ENCODE measurements at regions not wholly inside any gene's neighbourhood (a gene's known extent, or its start where the extent isn't known, plus 50 kb on each side); places are given as distances from the start of the nearest gene placed in this dataset.

DNA sequence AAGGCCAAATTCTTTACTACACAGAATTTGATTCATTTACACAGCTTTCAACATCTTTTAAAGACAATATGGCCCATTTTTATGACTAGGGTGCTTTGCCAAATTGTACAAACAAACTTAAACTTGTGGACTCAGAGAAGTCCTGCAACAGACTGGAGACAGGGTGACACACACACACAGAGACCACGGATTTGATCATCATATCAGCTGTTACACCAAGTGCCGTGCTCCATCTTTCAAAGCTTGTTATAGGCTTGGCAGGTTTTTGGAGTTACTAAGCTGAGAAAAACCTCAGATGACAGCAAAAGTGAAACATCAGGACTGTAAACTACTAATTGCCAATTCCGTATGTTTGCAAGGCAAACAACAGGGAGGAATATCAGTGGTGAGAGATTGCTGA lies 811.7 kb downstream of the GALC start:
- no TSS peak for BruUV-seq (replicated peaks)
- no peak overlapping the region for H3K18ac ChIP-seq (ENCODE audit: low read depth, low read length)
- DNase-seq, result no peak

More for the DNA sequence above, 811.7 kb downstream of the GALC start:
- no peaks in the 10 kb centered on the region for H4K20me1 ChIP-seq (ENCODE audit: insufficient read depth, low read length)
- no peak overlapping the region for H2BK20ac ChIP-seq (ENCODE audit: low read depth, low read length)
- H2AK5ac ChIP-seq (ENCODE audit: low read depth, low read length), result no peak overlapping the region
- no peak overlapping the region for H3K56ac ChIP-seq (ENCODE audit: extremely low read depth, insufficient read depth, low read length)
- no peaks in the 10 kb centered on the region for H3K9me3 ChIP-seq (ENCODE audit: control insufficient read depth, insufficient read depth, low read length)
- WGBS, 2 experiments (ENCODE audit: extremely low coverage in 2 of 2, insufficient read length in 1 of 2), result 40% methylated on average over 1 of the region's 3 CpGs; no CpG with 5 or more reads in 1 of the 2 experiments
- no peak overlapping the region for H4K8ac ChIP-seq (ENCODE audit: low read depth in 2 of 2, low read length in 2 of 2)
- H3K9ac ChIP-seq (ENCODE audit: low read depth, low read length), result no peak overlapping the region
- no peak overlapping the region for H3K4me3 ChIP-seq (ENCODE audit: insufficient read depth, low read depth, low read length)
- no peaks in the 10 kb centered on the region for H3K9me1 ChIP-seq (ENCODE audit: insufficient read depth, low read length)
- no peak for ATAC-seq (ENCODE audit: low read depth)
- H4K91ac ChIP-seq (ENCODE audit: insufficient read depth, low read depth, low read length), result no peak overlapping the region
- POLR2A ChIA-PET (ENCODE audit: unreplicated experiment), result no interaction called here
- dilution Hi-C loops (cut with HindIII; ENCODE audit: low sequenced_read_pairs, unreplicated experiment) (no loop called here), in situ Hi-C loops (cut with MboI; ENCODE audit: low sequenced_read_pairs) (no loop called here), intact Hi-C loops (cut with micrococcal nuclease) (no loop called here)
- H3K4me2 ChIP-seq (ENCODE audit: low read depth, low read length), result no peak overlapping the region
- H3K14ac ChIP-seq (replicated peaks; ENCODE audit: low read depth, low read length), result no peak overlapping the region
- no peak overlapping the region for H2AK9ac ChIP-seq (replicated peaks; ENCODE audit: low read depth, low read length, poor library complexity)
- H2BK15ac ChIP-seq (ENCODE audit: low read depth, low read length), result no peak overlapping the region
- no peak overlapping the region for H2BK120ac ChIP-seq (ENCODE audit: low read depth, low read length)
- no peaks in the 10 kb centered on the region for H3K79me1 ChIP-seq (ENCODE audit: low read depth in 1 of 2, low read length in 2 of 2)
- no peak overlapping the region for H3K23ac ChIP-seq (ENCODE audit: low read depth, low read length)
- no peak overlapping the region for H3K27ac ChIP-seq (ENCODE audit: insufficient read depth, low read length)
- no peaks in the 10 kb centered on the region for H3K4me1 ChIP-seq (ENCODE audit: control insufficient read depth, insufficient read depth, low read length)
- H2BK5ac ChIP-seq (ENCODE audit: low read depth, low read length, poor library complexity, severe bottlenecking), result no peak overlapping the region
- H3K27me3 ChIP-seq (ENCODE audit: control insufficient read depth, insufficient read depth, low read length), result no peaks in the 10 kb centered on the region
- no peak overlapping the region for H2AFZ ChIP-seq (replicated peaks; ENCODE audit: low read length, poor library complexity)
- no peak overlapping the region for H3K4ac ChIP-seq (ENCODE audit: low read depth, low read length)
- no peaks in the 10 kb centered on the region for H3K36me3 ChIP-seq (ENCODE audit: control insufficient read depth, insufficient read depth, low read length)
- TF ChIP-seq CEBPB (IDR thresholded peaks at IDR 0.05; ENCODE audit: low read depth, low read length), result no peak
- TF ChIP-seq FOS (IDR thresholded peaks at IDR 0.05; ENCODE audit: low read depth, low read length), result no peak
- no peak for TF ChIP-seq MAZ (IDR thresholded peaks at IDR 0.05; ENCODE audit: borderline replicate concordance, low read depth, low read length)
- TF ChIP-seq CHD1 (IDR thresholded peaks at IDR 0.05; ENCODE audit: low read depth, low read length), result no peak
- TF ChIP-seq NFE2L2 (IDR thresholded peaks at IDR 0.05; ENCODE audit: low read depth, low read length), result no peak
- TF ChIP-seq, protein P1, sequence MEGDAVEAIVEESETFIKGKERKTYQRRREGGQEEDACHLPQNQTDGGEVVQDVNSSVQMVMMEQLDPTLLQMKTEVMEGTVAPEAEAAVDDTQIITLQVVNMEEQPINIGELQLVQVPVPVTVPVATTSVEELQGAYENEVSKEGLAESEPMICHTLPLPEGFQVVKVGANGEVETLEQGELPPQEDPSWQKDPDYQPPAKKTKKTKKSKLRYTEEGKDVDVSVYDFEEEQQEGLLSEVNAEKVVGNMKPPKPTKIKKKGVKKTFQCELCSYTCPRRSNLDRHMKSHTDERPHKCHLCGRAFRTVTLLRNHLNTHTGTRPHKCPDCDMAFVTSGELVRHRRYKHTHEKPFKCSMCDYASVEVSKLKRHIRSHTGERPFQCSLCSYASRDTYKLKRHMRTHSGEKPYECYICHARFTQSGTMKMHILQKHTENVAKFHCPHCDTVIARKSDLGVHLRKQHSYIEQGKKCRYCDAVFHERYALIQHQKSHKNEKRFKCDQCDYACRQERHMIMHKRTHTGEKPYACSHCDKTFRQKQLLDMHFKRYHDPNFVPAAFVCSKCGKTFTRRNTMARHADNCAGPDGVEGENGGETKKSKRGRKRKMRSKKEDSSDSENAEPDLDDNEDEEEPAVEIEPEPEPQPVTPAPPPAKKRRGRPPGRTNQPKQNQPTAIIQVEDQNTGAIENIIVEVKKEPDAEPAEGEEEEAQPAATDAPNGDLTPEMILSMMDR (conservative IDR thresholded peaks at IDR 0.05; ENCODE audit: low read depth, low read length), result no peak
- TF ChIP-seq, protein P2, sequence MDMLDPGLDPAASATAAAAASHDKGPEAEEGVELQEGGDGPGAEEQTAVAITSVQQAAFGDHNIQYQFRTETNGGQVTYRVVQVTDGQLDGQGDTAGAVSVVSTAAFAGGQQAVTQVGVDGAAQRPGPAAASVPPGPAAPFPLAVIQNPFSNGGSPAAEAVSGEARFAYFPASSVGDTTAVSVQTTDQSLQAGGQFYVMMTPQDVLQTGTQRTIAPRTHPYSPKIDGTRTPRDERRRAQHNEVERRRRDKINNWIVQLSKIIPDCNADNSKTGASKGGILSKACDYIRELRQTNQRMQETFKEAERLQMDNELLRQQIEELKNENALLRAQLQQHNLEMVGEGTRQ (IDR thresholded peaks at IDR 0.05; ENCODE audit: low read depth, low read length), result no peak
- no peak for TF ChIP-seq RAD21 (IDR thresholded peaks at IDR 0.05; ENCODE audit: low read length)
- no peak for TF ChIP-seq RFX5 (IDR thresholded peaks at IDR 0.05; ENCODE audit: low read depth, low read length)
- no peak for TF ChIP-seq BHLHE40 (IDR thresholded peaks at IDR 0.05; ENCODE audit: low read depth, low read length)
- TF ChIP-seq MXI1 (IDR thresholded peaks at IDR 0.05; ENCODE audit: borderline replicate concordance, low read depth, low read length), result no peak
- TF ChIP-seq, protein P3, sequence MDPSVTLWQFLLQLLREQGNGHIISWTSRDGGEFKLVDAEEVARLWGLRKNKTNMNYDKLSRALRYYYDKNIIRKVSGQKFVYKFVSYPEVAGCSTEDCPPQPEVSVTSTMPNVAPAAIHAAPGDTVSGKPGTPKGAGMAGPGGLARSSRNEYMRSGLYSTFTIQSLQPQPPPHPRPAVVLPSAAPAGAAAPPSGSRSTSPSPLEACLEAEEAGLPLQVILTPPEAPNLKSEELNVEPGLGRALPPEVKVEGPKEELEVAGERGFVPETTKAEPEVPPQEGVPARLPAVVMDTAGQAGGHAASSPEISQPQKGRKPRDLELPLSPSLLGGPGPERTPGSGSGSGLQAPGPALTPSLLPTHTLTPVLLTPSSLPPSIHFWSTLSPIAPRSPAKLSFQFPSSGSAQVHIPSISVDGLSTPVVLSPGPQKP (IDR thresholded peaks at IDR 0.05; ENCODE audit: borderline replicate concordance, low read depth, low read length), result no peak
- no peak for TF ChIP-seq SMC3 (IDR thresholded peaks at IDR 0.05; ENCODE audit: low read depth, low read length)
- H4K5ac ChIP-seq (ENCODE audit: low read depth, low read length), result no peak overlapping the region
- CTCF ChIA-PET, result interaction anchor here (0.9 kb wide), 1 partner anchor 11 kb away, joined by 3 read pairs; no protein-coding TSS in a partner anchor

Measured in IMR-90 (cell line).